WTC11 (cell line): ENCODE measurements at regions not wholly inside any gene's neighbourhood (a gene's known extent, or its start where the extent isn't known, plus 50 kb on each side); places are given as distances from the start of the nearest gene placed in this dataset.

Experiments
- ATF6 ChIP-seq: sonication (generic); formaldehyde crosslinking; IDR thresholded peaks from 2 replicates; pipeline ENCODE4 v1.8.1; 2023; ENCODE audit warnings: mild to moderate bottlenecking, missing genetic modification reagents
- CREM ChIP-seq: sonication (generic); formaldehyde crosslinking; IDR thresholded peaks from 2 replicates; pipeline ENCODE4 v1.8.1; 2022; ENCODE audit warnings: mild to moderate bottlenecking, missing genetic modification reagents, moderate library complexity
- FOXJ3 ChIP-seq: sonication (generic); formaldehyde crosslinking; IDR thresholded peaks from 2 replicates; pipeline ENCODE4 v1.9.0; 2021; ENCODE audit warnings: missing genetic modification reagents, mild to moderate bottlenecking, borderline replicate concordance
- JUN ChIP-seq: sonication (generic); formaldehyde crosslinking; IDR thresholded peaks from 2 replicates; pipeline ENCODE4 v1.8.0; 2023; ENCODE audit warnings: mild to moderate bottlenecking, missing genetic modification reagents
- NFE2L1 ChIP-seq: sonication (generic); formaldehyde crosslinking; IDR thresholded peaks from 2 replicates; pipeline ENCODE4 v1.8.1; 2023; ENCODE audit warnings: missing genetic modification reagents
- NR3C1 ChIP-seq: sonication (generic); formaldehyde crosslinking; conservative IDR thresholded peaks from 2 replicates; pipeline ENCODE4 v1.8.1; 2023; ENCODE audit warnings: low read depth, mild to moderate bottlenecking, missing genetic modification reagents
- RORB ChIP-seq: fragments of 250-450 bp; sonication (Bioruptor Pico); IDR thresholded peaks from 2 replicates; pipeline ENCODE4 v1.9.0; 2021; ENCODE audit warnings: mild to moderate bottlenecking
- SP1 ChIP-seq: sonication (generic); formaldehyde crosslinking; conservative IDR thresholded peaks from 2 replicates; pipeline ENCODE4 v1.8.1; 2022; ENCODE audit warnings: missing genetic modification reagents
- ZNF138 ChIP-seq: sonication (generic); formaldehyde crosslinking; conservative IDR thresholded peaks from 2 replicates; pipeline ENCODE4 v1.8.1; 2022; ENCODE audit warnings: mild to moderate bottlenecking, moderate library complexity, missing genetic modification reagents
- ZNF232 ChIP-seq: sonication (generic); formaldehyde crosslinking; IDR thresholded peaks from 2 replicates; pipeline ENCODE4 v1.8.0; 2022; ENCODE audit warnings: mild to moderate bottlenecking, missing genetic modification reagents
- TF ChIP-seq, protein P1 (sequence below): fragments of 200-600 bp; IDR thresholded peaks from 2 replicates; pipeline ENCODE4 v1.8.0; 2022; ENCODE audit warnings: antibody characterized with exemption
- TF ChIP-seq, protein P2 (sequence below): sonication (generic); formaldehyde crosslinking; IDR thresholded peaks from 2 replicates; pipeline ENCODE4 v1.8.1; 2023; ENCODE audit warnings: mild to moderate bottlenecking, missing genetic modification reagents
- TF ChIP-seq, protein P3 (sequence below): sonication (generic); formaldehyde crosslinking; IDR thresholded peaks from 2 replicates; pipeline ENCODE4 v1.8.1; 2022; ENCODE audit warnings: missing genetic modification reagents, borderline replicate concordance

DNA sequence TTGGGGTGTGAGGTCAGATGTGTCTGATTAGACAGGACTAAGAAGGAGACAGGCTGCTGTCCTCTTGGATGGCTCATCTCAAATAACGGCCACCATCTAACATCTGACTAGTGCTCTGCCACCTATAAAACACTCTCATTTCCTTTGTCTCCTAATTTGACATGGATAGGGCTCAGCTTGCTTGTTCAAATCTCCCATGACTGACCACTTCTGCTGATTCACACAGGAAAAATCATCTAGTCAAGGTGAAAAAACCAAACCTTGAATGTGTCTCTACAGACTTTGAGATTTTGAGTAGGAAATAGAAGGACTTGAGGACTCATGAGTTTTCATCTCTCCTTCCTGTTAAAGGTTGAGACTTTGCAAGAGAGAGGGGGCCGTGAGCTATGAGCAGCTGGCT is 150.6 kb downstream of the IER5 start:
- TF ChIP-seq, protein P1, sequence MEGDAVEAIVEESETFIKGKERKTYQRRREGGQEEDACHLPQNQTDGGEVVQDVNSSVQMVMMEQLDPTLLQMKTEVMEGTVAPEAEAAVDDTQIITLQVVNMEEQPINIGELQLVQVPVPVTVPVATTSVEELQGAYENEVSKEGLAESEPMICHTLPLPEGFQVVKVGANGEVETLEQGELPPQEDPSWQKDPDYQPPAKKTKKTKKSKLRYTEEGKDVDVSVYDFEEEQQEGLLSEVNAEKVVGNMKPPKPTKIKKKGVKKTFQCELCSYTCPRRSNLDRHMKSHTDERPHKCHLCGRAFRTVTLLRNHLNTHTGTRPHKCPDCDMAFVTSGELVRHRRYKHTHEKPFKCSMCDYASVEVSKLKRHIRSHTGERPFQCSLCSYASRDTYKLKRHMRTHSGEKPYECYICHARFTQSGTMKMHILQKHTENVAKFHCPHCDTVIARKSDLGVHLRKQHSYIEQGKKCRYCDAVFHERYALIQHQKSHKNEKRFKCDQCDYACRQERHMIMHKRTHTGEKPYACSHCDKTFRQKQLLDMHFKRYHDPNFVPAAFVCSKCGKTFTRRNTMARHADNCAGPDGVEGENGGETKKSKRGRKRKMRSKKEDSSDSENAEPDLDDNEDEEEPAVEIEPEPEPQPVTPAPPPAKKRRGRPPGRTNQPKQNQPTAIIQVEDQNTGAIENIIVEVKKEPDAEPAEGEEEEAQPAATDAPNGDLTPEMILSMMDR, result no peak
- TF ChIP-seq JUN (CRISPR knock-in tag), result no peak
- TF ChIP-seq, protein P2, sequence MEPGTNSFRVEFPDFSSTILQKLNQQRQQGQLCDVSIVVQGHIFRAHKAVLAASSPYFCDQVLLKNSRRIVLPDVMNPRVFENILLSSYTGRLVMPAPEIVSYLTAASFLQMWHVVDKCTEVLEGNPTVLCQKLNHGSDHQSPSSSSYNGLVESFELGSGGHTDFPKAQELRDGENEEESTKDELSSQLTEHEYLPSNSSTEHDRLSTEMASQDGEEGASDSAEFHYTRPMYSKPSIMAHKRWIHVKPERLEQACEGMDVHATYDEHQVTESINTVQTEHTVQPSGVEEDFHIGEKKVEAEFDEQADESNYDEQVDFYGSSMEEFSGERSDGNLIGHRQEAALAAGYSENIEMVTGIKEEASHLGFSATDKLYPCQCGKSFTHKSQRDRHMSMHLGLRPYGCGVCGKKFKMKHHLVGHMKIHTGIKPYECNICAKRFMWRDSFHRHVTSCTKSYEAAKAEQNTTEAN, result no peak
- no peak for TF ChIP-seq ZNF232 (CRISPR knock-in tag)
- TF ChIP-seq NR3C1 (CRISPR knock-in tag), result no peak
- TF ChIP-seq FOXJ3 (CRISPR knock-in tag), result no peak
- TF ChIP-seq ZNF138 (CRISPR knock-in tag), result no peak
- TF ChIP-seq, protein P3, sequence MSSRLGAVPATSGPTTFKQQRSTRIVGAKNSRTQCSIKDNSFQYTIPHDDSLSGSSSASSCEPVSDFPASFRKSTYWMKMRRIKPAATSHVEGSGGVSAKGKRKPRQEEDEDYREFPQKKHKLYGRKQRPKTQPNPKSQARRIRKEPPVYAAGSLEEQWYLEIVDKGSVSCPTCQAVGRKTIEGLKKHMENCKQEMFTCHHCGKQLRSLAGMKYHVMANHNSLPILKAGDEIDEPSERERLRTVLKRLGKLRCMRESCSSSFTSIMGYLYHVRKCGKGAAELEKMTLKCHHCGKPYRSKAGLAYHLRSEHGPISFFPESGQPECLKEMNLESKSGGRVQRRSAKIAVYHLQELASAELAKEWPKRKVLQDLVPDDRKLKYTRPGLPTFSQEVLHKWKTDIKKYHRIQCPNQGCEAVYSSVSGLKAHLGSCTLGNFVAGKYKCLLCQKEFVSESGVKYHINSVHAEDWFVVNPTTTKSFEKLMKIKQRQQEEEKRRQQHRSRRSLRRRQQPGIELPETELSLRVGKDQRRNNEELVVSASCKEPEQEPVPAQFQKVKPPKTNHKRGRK (CRISPR knock-in tag), result no peak
- no peak for TF ChIP-seq SP1 (CRISPR knock-in tag)
- no peak for TF ChIP-seq NFE2L1 (CRISPR knock-in tag)
- TF ChIP-seq CREM (CRISPR knock-in tag), result no peak
- TF ChIP-seq ATF6 (CRISPR knock-in tag), result no peak
- no peak for TF ChIP-seq RORB
